ENCODE measurements at regions not wholly inside any gene's neighbourhood (a gene's known extent, or its start where the extent isn't known, plus 50 kb on each side); places are given as distances from the start of the nearest gene placed in this dataset.
A peak's percentile ranks its signal among the peaks of the same experiment; 100 is the strongest.

DNA sequence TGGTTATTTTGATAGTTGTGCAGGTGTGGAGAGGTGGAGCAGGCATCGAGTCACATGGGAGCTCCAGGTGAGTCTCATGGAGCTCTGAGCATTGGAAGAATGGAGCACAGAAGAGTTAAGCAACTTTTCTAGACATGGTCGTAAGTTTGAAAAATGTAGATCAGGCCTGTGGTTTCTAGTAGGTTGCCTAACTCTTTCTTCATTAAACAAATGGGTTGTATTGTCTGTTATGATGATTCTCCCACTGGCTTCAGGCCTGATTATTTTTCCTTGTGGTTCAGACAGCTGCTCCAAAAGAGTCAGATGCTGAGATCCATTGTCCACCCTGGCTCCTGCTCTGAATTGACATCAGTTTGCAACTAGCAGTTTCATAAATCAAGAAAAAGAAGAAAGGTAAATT is 80.3 kb upstream of the RPS23 start:
- Mint-ChIP-seq H3K27ac (peak overlapping the region; percentile 60), H3K27me3 (peaks cover 3% of the 10 kb centered on the region), H3K4me1 (ENCODE audit: low read depth) (peaks cover 38% of the 10 kb centered on the region), H3K9me3 (no peaks in the 10 kb centered on the region), H3K36me3 (ENCODE audit: low read depth) (no peaks in the 10 kb centered on the region), H3K4me3 (no peak overlapping the region)

- peaks cover 39% of the 10 kb centered on the region for H3K4me1 Mint-ChIP-seq (ENCODE audit: low read depth)
- H3K27me3 Mint-ChIP-seq = no peaks in the 10 kb centered on the region
- peak overlapping the region; percentile 69 for H3K4me3 Mint-ChIP-seq
- H3K27ac Mint-ChIP-seq = peak overlapping the region; percentile 95
- no peaks in the 10 kb centered on the region for H3K9me3 Mint-ChIP-seq
- no peaks in the 10 kb centered on the region for H3K36me3 Mint-ChIP-seq (ENCODE audit: low read depth)
These were observed 78.9 kb upstream of the RPS23 start for GRCh38 chr5:82356808-82357671.

GRCh38 chr5:82356021-82356420 is 77.9 kb upstream of the RPS23 start:
- H3K9me3 Mint-ChIP-seq = no peaks in the 10 kb centered on the region
- H3K4me1 Mint-ChIP-seq (ENCODE audit: low read depth) = peaks cover 39% of the 10 kb centered on the region
- no peaks in the 10 kb centered on the region for H3K27me3 Mint-ChIP-seq
- no peak overlapping the region for H3K4me3 Mint-ChIP-seq
- no peak overlapping the region for H3K27ac Mint-ChIP-seq
- no peaks in the 10 kb centered on the region for H3K36me3 Mint-ChIP-seq (ENCODE audit: low read depth)

DNA sequence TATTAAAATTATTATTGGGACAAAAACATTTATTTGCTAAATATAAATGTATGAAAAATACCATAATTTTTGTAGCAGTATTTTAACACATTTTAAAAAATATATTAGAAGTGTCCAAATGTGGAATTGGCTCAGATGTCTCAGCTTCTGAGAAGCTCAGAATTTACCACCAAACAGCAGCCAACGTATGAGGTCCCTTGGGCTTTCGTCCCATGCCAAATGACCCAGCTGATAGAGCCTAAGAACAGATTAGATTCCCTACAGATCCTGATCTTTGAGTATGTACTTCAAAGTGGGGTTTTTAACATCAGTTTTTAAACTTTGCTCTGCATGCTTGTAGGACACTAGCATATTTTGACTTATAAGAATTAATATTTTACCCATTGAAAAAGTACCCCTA is 77.3 kb upstream of the RPS23 start:
- Mint-ChIP-seq H3K4me3 (no peak overlapping the region), H3K9me3 (no peaks in the 10 kb centered on the region), H3K27ac (no peak overlapping the region), H3K36me3 (ENCODE audit: low read depth) (no peaks in the 10 kb centered on the region), H3K27me3 (no peaks in the 10 kb centered on the region), H3K4me1 (ENCODE audit: low read depth) (peaks cover 33% of the 10 kb centered on the region)

GRCh38 chr5:82355053-82355452 is 76.9 kb upstream of the RPS23 start:
- Mint-ChIP-seq H3K27me3 (no peaks in the 10 kb centered on the region), H3K4me1 (ENCODE audit: low read depth) (peaks cover 30% of the 10 kb centered on the region)

DNA sequence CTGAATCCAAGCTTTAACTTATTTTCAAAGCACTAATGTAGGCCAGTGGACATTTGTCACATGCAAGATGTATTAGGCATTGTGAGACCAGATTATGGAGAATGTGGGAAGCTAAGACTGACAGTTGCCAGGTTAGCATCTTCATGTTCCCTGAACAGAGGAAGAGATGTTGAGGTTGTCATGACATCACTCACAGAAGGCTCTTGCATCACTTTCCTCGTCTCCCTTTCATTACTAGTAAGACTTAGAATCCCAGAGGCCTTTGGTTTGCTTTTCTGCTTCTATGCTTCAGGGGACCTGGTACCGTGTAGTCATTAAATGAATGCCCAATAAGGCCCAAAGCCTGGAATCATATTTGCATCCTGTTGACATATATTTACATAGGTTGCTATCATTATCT is 76.4 kb upstream of the RPS23 start:
- peaks cover 30% of the 10 kb centered on the region for H3K4me1 Mint-ChIP-seq (ENCODE audit: low read depth)
- H3K36me3 Mint-ChIP-seq (ENCODE audit: low read depth) = no peaks in the 10 kb centered on the region
- H3K27ac Mint-ChIP-seq = no peak overlapping the region
- no peak overlapping the region for H3K4me3 Mint-ChIP-seq
- H3K9me3 Mint-ChIP-seq = no peaks in the 10 kb centered on the region
- no peaks in the 10 kb centered on the region for H3K27me3 Mint-ChIP-seq

More at GRCh38 chr5:82355053-82355452, 76.9 kb upstream of the RPS23 start:
- H3K4me3 Mint-ChIP-seq = no peak overlapping the region
- H3K27ac Mint-ChIP-seq = no peak overlapping the region
- H3K9me3 Mint-ChIP-seq = no peaks in the 10 kb centered on the region
- no peaks in the 10 kb centered on the region for H3K36me3 Mint-ChIP-seq (ENCODE audit: low read depth)

DNA sequence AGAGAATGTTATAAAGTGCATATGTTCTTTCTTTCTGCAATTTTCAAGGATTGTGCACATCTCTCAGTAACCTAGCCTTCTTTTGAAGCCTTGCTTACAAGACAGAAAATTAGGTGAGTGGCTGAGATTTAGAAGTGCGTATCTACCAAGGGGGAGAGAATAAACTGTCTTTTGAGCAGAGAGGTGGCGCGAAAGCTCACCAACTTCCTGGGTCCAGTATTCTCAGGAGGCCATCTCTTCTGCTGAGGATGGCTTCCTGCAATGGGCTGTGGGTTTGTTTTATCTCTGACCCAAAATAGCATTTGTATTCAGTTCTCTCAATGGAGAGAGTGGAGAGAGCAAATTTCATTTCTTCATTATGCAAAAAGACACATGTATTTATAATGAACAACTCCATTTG is 75.4 kb upstream of the RPS23 start:
- H3K27me3 Mint-ChIP-seq = no peaks in the 10 kb centered on the region
- H3K27ac Mint-ChIP-seq = no peak overlapping the region
- H3K4me3 Mint-ChIP-seq = no peak overlapping the region
- no peaks in the 10 kb centered on the region for H3K9me3 Mint-ChIP-seq
- H3K36me3 Mint-ChIP-seq (ENCODE audit: low read depth) = no peaks in the 10 kb centered on the region
- peaks cover 30% of the 10 kb centered on the region for H3K4me1 Mint-ChIP-seq (ENCODE audit: low read depth)

- no peaks in the 10 kb centered on the region for H3K9me3 Mint-ChIP-seq
- H3K27me3 Mint-ChIP-seq = no peaks in the 10 kb centered on the region
- no peak overlapping the region for H3K27ac Mint-ChIP-seq
- H3K36me3 Mint-ChIP-seq (ENCODE audit: low read depth) = no peaks in the 10 kb centered on the region
- no peak overlapping the region for H3K4me3 Mint-ChIP-seq
- peaks cover 19% of the 10 kb centered on the region for H3K4me1 Mint-ChIP-seq (ENCODE audit: low read depth)
These were observed 74.1 kb upstream of the RPS23 start for GRCh38 chr5:82352146-82352791.

GRCh38 chr5:82351754-82352145 is 73.6 kb upstream of the RPS23 start:
- Mint-ChIP-seq H3K9me3 (no peaks in the 10 kb centered on the region), H3K27me3 (no peaks in the 10 kb centered on the region), H3K4me3 (no peak overlapping the region), H3K36me3 (ENCODE audit: low read depth) (no peaks in the 10 kb centered on the region), H3K27ac (no peak overlapping the region), H3K4me1 (ENCODE audit: low read depth) (peaks cover 14% of the 10 kb centered on the region)

DNA sequence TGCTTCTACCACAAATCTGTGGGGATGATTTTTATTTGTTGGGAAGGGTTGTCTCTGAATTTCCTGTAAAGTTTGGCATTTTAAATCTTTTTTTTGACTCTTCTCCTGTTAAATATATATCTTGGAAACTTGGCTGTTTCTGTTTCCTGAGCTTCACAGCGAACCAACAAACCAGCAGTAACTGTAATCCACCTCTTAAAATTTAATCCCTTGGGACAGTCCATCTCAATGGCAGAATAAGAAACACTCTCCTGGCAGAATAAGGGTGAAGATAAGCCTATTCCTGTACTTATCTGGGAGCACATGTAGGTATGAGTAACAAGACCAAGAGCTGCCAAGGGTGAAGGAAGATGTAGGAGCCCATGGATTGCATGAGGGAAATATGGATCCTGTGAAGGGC is 73.1 kb upstream of the RPS23 start:
- H3K27me3 Mint-ChIP-seq = no peaks in the 10 kb centered on the region
- H3K4me1 Mint-ChIP-seq (ENCODE audit: low read depth) = peaks cover 11% of the 10 kb centered on the region
- H3K9me3 Mint-ChIP-seq = no peaks in the 10 kb centered on the region
- H3K4me3 Mint-ChIP-seq = no peak overlapping the region
- H3K36me3 Mint-ChIP-seq (ENCODE audit: low read depth) = no peaks in the 10 kb centered on the region
- H3K27ac Mint-ChIP-seq = no peak overlapping the region

GRCh38 chr5:82349652-82350051 is 71.5 kb upstream of the RPS23 start:
- Mint-ChIP-seq H3K27me3 (no peaks in the 10 kb centered on the region), H3K9me3 (no peaks in the 10 kb centered on the region), H3K27ac (no peak overlapping the region), H3K36me3 (ENCODE audit: low read depth) (no peaks in the 10 kb centered on the region), H3K4me3 (no peak overlapping the region), H3K4me1 (ENCODE audit: low read depth) (peaks cover 5% of the 10 kb centered on the region)

DNA sequence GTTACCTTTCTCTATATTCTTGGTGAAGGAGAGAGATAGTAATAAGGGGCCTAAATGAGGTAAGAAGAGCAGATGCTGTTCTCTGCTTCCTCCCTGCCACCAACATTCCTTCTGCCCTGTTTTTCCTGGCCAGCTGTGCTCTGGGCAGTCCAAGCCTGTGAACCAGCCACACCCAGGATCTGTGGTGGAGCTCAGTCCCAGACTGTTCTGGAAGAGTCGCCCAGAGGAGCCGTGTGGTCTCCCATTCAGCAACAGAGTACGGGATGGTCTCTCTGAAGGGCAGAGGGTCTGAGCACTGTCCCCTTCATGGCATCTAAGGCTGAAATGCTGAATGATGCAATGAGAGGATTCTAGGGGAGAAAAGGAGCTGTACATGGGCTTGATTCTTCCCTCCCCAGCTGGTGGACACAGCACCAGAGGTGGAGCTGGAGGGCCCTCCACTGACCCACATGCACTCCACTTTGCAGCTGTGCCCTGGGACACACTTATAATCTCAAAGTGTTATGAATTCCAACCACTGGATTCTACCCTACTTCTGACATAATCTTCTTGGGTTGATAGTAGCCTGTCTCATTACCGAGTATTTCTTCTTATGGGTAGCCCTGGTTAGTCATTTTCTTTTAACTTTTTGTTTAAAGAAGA is 70.8 kb upstream of the RPS23 start:
- H3K27me3 Mint-ChIP-seq = peaks cover under 1% of the 10 kb centered on the region
- peaks cover 5% of the 10 kb centered on the region for H3K4me1 Mint-ChIP-seq (ENCODE audit: low read depth)
- no peak overlapping the region for H3K4me3 Mint-ChIP-seq
- no peaks in the 10 kb centered on the region for H3K36me3 Mint-ChIP-seq (ENCODE audit: low read depth)
- no peak overlapping the region for H3K27ac Mint-ChIP-seq
- no peaks in the 10 kb centered on the region for H3K9me3 Mint-ChIP-seq

- peaks cover 4% of the 10 kb centered on the region for H3K27me3 Mint-ChIP-seq
- no peaks in the 10 kb centered on the region for H3K9me3 Mint-ChIP-seq
- H3K36me3 Mint-ChIP-seq (ENCODE audit: low read depth) = no peaks in the 10 kb centered on the region
- no peak overlapping the region for H3K27ac Mint-ChIP-seq
- H3K4me3 Mint-ChIP-seq = no peak overlapping the region
- no peaks in the 10 kb centered on the region for H3K4me1 Mint-ChIP-seq (ENCODE audit: low read depth)
These were observed 69.2 kb upstream of the RPS23 start for GRCh38 chr5:82347201-82347865.

- Mint-ChIP-seq H3K36me3 (ENCODE audit: low read depth) (no peaks in the 10 kb centered on the region), H3K27me3 (peaks cover 5% of the 10 kb centered on the region), H3K4me1 (ENCODE audit: low read depth) (no peaks in the 10 kb centered on the region), H3K4me3 (no peak overlapping the region), H3K27ac (no peak overlapping the region), H3K9me3 (no peaks in the 10 kb centered on the region)
These were observed 68.4 kb upstream of the RPS23 start for GRCh38 chr5:82346399-82347165.

Data from stimulated activated naive CD8-positive, alpha-beta T cell treated with anti-CD3 and anti-CD28 coated beads, Interleukin-15, Interleukin-2, amounts not matched to agents 100 ng/mL and 50 ng/mL, for 24 hours (primary cell).